AG04450 (cell line): ENCODE measurements at regions not wholly inside any gene's neighbourhood (a gene's known extent, or its start where the extent isn't known, plus 50 kb on each side); places are given as distances from the start of the nearest gene placed in this dataset.
"Not testable (repeated sequence)": the region's sequence is repeated elsewhere in the genome, so short reads cannot be mapped to it uniquely, and the experiment has no call there.

ENCODE experiments used
- CTCF ChIA-PET: fragments of 300-600, 350-600 bp; formaldehyde crosslinking; extraction: SDS; loops from one replicate; lab custom pipeline; 2022; ENCODE audit warnings: antibody characterized with exemption, inconsistent platforms; lab: Charles Lee
- POLR2A ChIA-PET: fragments of 350-600 bp; formaldehyde crosslinking; extraction: SDS; loops from one replicate; lab custom pipeline; 2021; ENCODE audit warnings: antibody characterized with exemption, inconsistent platforms; lab: Yijun Ruan, JAX
- DNase-seq: peaks from one replicate; pipeline ENCODE4 v3.0.0-alpha.2; 2011; ENCODE audit warnings: low read depth, low spot score
- H3K27ac ChIP-seq: one replicate; pipeline ENCODE4 v1.5.1; 2012; ENCODE audit warnings: low read depth, low read length, control low read depth
- H3K27me3 ChIP-seq: one replicate; pipeline ENCODE4 v1.6.0; 2012; ENCODE audit warnings: low read length; ENCODE audit not compliant: control insufficient read depth, insufficient read depth
- H3K4me3 ChIP-seq: 2 replicates; pipeline ENCODE4 v1.5.1; 2011; ENCODE audit warnings: mild to moderate bottlenecking, low read depth, low read length, control low read depth
- H3K9me3 ChIP-seq: 2 replicates; pipeline ENCODE4 v1.5.1; 2012; ENCODE audit warnings: low read length; ENCODE audit not compliant: control insufficient read depth, insufficient read depth
- TF ChIP-seq, protein P1 (sequence below): IDR thresholded peaks from 2 replicates; pipeline ENCODE4 v1.5.1; 2011; ENCODE audit warnings: low read depth, low read length, control low read depth, inconsistent platforms

DNA sequence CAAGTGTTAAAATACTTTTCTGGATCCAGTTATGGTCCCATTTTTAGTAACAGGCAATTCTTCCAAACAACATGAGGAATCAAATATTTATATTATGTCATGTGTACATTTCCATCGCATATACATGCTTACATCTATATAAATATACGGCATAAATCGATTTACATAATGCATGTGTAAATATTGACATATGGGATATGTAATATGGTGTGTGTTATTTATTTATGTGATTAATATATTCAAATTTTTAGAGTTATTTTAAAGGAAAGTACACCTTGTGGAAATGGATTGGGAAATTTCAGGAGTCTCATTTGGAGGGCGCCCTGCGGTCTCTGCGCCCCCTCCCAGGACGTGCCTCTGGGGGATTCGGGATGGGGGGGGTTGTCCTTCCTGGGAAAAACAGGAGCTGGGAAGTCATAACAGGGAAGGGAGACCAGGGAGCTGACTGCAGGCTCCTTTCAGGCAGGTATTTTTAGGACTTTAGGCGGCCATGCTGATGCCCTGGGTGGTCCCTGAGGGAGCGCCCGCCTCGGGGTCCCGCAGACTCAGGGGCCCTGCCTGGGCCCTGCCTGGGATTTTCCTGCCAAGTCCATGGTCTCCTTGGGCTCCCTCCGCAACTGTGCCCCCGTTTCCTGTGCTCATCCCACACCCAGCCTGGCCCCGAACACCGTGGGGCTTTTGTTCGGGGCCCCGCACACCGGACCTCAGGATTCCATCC lies 82.7 kb upstream of the SFSWAP start:
- H3K4me3 ChIP-seq = no peak overlapping the region
- H3K27ac ChIP-seq = no peak overlapping the region
- POLR2A ChIA-PET = no interaction called here
- peaks cover 17% of the 10 kb centered on the region for H3K9me3 ChIP-seq
- CTCF ChIA-PET = no interaction called here
- no peak for DNase-seq
- TF ChIP-seq, protein P1, sequence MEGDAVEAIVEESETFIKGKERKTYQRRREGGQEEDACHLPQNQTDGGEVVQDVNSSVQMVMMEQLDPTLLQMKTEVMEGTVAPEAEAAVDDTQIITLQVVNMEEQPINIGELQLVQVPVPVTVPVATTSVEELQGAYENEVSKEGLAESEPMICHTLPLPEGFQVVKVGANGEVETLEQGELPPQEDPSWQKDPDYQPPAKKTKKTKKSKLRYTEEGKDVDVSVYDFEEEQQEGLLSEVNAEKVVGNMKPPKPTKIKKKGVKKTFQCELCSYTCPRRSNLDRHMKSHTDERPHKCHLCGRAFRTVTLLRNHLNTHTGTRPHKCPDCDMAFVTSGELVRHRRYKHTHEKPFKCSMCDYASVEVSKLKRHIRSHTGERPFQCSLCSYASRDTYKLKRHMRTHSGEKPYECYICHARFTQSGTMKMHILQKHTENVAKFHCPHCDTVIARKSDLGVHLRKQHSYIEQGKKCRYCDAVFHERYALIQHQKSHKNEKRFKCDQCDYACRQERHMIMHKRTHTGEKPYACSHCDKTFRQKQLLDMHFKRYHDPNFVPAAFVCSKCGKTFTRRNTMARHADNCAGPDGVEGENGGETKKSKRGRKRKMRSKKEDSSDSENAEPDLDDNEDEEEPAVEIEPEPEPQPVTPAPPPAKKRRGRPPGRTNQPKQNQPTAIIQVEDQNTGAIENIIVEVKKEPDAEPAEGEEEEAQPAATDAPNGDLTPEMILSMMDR = no peak
- H3K27me3 ChIP-seq = no peaks in the 10 kb centered on the region

GRCh38 chr12:131628766-131629448 lies 82.0 kb upstream of the SFSWAP start:
- ChIA-PET CTCF (no interaction called here), POLR2A (no interaction called here)
- Histone ChIP-seq H3K27ac (no peak overlapping the region), H3K27me3 (no peaks in the 10 kb centered on the region), H3K9me3 (peaks cover 17% of the 10 kb centered on the region), H3K4me3 (no peak overlapping the region)
- TF ChIP-seq, protein P1 = no peak
- DNase-seq = no peak

- Histone ChIP-seq H3K4me3 (no peak overlapping the region), H3K9me3 (peaks cover 14% of the 10 kb centered on the region), H3K27ac (no peak overlapping the region), H3K27me3 (no peaks in the 10 kb centered on the region)
- CTCF ChIA-PET = no interaction called here
- POLR2A ChIA-PET = no interaction called here
- TF ChIP-seq, protein P1 = no peak
- no peak for DNase-seq
Measured at GRCh38 chr12:131631230-131631629, 79.7 kb upstream of the SFSWAP start.

- H3K4me3 ChIP-seq, POLR2A ChIA-PET, DNase-seq, H3K27ac ChIP-seq, H3K27me3 ChIP-seq, CTCF ChIA-PET: not testable (repeated sequence)
- H3K9me3 ChIP-seq = peaks cover 12% of the 10 kb centered on the region
Measured at GRCh38 chr12:131631889-131632651, 78.8 kb upstream of the SFSWAP start.

DNA sequence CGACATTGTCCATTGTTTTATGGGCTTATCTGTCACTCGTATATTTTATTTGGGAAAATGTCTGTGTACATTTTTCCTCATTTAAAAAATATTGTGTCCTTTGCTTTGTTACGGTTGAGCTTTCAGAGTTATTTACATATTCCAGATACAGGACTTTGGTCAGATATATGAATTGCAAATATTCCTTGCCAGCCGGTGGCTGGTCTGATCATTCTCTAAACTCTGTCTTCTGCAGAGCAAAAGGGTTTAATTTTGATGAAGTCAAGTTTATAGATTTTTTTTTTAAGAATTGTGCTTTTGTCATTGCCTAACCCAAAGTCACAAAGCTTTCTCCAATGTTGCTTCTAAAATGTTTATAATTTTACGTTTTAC lies 78.3 kb upstream of the SFSWAP start:
- H3K27me3 ChIP-seq, H3K27ac ChIP-seq, DNase-seq, H3K4me3 ChIP-seq, POLR2A ChIA-PET, CTCF ChIA-PET: not testable (repeated sequence)
- H3K9me3 ChIP-seq = peaks cover 10% of the 10 kb centered on the region; the same call in 1 of the 2 replicates

DNA sequence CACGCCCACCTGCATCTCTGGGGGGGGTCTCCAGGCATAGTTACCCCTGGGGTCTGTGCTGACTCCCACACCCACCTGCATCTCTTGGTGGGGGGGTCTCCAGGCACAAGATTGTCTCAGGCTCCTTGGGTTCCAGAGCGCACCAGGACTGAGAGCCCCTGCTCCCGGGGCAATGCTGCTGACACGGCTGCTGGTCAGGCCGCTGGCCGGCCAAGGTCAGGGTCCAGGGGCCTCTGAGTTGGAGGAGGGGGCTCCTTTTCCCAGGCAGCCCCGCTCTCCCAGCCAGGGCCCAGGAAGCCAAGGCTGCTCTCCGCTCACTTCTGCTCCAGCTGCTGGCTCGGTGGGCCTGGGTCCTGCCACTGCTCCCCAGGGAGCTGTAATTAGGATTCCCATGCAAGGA lies 77.3 kb upstream of the SFSWAP start:
- H3K27ac ChIP-seq, H3K27me3 ChIP-seq, H3K4me3 ChIP-seq, POLR2A ChIA-PET, DNase-seq, H3K9me3 ChIP-seq, CTCF ChIA-PET: not testable (repeated sequence)
